ENCODE measurements at regions not wholly inside any gene's neighbourhood (a gene's known extent, or its start where the extent isn't known, plus 50 kb on each side); places are given as distances from the start of the nearest gene placed in this dataset.

DNA sequence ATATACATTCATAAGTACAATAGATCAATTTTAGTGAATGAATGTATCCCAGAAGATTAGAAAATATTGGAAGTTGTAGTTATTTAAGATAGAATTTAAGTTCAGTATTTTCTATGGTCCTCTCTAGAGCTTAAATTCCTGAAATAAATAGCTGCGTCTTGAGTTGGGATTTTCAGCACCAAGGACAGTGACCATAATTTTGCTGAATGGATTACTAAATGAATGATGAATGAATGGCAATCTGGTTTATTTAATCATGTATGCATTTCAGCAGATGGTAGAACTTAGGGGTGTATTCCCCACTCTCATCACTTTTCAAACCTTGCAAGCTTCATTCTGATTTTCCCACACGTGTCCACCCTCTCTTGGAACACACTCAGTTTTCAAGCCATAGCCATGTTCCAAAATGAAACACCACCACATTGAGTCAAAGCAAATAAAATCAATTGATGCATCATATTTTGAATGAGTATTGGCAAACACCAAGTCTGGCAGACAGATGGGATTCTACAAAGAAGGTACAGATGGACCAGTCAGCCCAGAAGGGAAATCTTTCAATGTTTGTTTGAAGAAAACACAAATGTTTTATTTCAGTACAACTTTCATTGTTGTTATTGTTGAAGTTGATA lies 362.2 kb upstream of the NXPH2 start:
- peak; percentile 83 for DNase-seq

GRCh38 chr2:139124271-139124670 lies 344.1 kb upstream of the NXPH2 start:
- DNase-seq = no peak

DNA sequence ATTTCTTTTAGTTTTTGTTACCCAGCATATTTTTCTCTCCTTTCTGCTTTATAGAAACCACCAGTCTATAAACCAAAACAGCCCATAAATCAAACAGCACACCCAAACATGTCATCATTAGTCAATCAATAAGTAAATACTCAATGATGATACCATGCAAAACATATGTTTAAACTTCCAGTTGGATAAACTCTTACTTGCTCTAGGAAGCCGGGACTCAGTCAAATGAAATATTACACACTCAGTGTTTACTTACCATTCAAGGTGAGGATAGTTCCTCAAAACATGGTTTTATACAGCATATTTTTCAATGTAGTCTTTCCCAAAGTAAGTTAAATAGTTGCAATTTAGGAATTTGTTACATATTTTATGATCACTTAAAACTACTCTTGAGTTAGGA lies 343.6 kb upstream of the NXPH2 start:
- no peak for DNase-seq

- DNase-seq = no peak
Observed at GRCh38 chr2:139122711-139123158, 342.5 kb upstream of the NXPH2 start.

GRCh38 chr2:139099721-139100120 lies 319.5 kb upstream of the NXPH2 start:
- no peak for DNase-seq

DNA sequence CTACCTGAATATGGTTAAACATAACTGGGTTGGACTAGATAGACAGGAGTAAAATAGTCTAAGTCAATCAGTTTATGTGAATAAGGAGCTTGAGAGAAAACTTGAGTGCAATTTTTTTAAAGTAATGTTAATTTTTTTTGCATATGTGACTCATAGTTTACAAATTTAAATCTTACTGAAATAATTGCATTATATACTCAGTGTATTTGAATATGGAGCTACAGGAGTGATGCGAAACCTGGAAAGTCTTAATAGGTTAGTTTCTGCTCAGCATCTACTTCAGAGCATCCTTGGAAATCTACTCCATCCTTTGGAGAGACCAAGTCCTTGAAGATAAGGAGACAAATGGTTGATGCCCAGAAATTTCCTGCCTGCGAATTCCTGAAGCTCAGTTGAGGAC lies 318.8 kb upstream of the NXPH2 start:
- DNase-seq = no peak

- peak; percentile 57 for DNase-seq
Observed at GRCh38 chr2:139083121-139083520, 302.9 kb upstream of the NXPH2 start.

- no peak for DNase-seq
Observed at GRCh38 chr2:139080244-139080643, 300.1 kb upstream of the NXPH2 start.

DNA sequence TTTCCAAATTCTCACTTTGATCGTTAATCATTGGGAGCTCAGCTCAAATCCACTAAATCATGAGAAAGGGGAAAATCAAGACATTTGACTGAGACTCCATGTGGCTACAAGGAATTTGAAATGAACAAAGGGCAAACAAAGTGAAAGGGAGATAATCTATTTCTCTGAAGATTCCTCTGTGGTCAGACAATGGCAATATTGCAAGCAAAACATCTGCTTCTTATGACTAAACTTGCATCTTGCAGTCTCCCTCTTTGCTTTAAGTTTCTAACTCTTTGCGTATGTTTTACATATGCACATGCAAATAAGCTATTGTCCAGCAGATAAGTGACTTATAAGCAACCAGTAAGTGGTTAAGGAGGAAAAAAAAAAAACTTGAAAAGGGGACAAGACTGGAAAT lies 299.1 kb upstream of the NXPH2 start:
- no peak for DNase-seq

- DNase-seq = peak; percentile 59
Observed at GRCh38 chr2:139078376-139078775, 298.2 kb upstream of the NXPH2 start.

- DNase-seq = no peak
Observed at GRCh38 chr2:139077099-139077737, 297.0 kb upstream of the NXPH2 start.

GRCh38 chr2:139067874-139068273 lies 287.7 kb upstream of the NXPH2 start:
- no peak for DNase-seq

DNA sequence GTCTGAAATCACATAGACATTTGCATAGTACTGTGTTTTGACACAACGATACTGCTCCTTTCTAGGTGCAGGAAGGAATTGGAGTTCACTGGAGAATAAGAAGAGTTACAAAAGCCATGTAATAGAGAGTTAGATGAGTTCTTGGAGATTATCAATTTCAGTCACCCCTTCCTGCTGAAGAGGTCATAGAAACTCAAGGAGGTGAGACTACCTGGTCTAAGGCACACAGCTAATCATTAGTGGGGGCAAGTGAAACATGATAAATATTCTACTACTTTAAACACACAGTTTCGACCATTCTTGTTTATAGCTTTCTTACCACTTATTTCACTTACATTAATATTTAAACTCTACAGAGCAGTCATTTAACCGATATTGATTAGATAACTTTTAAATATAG lies 286.9 kb upstream of the NXPH2 start:
- no peak for DNase-seq

DNA sequence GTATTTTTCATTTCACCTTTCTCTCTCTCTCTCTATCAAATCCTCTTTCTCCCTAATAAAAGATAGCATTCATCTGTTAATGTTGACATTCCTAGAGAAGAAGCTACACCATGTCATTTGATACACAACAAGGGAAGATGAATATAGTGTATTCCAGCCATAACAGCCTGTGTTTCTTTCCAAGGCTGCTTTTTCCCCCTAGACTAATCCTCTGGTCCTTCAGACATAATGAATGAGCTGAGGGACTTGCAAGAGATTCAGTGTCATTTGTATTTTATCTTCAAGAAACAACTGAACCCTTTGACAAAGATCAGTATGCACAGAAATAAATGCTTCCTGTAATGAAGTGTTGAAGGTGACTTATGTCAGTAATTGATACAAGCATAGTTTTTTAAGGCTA lies 284.0 kb upstream of the NXPH2 start:
- no peak for DNase-seq

DNA sequence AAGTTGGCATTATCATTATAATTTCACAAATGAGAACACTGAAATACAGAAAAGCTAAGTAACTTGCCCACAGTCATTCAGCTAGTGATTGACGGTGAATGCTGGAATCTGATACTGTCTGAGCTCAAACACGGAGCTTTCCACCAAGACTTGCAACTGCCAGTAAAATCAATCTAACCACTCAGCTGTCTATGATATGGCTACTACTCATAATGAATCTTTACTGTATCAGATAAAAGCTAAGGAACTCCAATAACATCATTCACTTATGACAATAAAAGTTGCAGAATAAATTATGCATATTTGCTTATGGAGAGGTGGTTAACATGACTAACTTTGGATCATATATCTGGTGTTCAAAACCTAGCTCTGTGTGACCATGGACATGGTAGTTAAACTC lies 279.4 kb upstream of the NXPH2 start:
- DNase-seq = no peak

GRCh38 chr2:139055202-139055601 lies 275.0 kb upstream of the NXPH2 start:
- DNase-seq = peak; percentile 47

GRCh38 chr2:139048017-139048416 lies 267.8 kb upstream of the NXPH2 start:
- no peak for DNase-seq

DNA sequence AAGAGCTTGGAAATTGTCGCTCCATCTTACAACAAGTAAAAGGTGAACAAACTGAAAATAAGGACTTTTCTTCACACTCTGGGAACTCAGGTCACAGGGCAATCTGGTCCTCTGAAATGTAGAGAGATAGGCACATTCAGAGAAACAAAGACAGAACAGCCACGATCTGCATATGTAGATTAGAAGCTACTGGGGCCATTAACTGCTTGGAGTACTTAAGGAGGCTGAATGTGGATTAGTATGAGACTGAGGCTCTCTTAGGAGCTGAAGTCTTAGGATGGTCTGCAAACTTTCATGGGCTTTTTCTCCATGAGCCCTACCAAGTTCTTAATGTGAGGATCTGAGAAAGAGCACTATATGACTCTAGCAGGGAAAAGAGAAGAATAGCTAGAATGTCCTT lies 265.3 kb upstream of the NXPH2 start:
- no peak for DNase-seq

- no peak for DNase-seq
Observed at GRCh38 chr2:139034064-139034463, 253.9 kb upstream of the NXPH2 start.

- no peak for DNase-seq
Observed at GRCh38 chr2:139033300-139033699, 253.1 kb upstream of the NXPH2 start.

- peak; percentile 18 for DNase-seq
Observed at GRCh38 chr2:139031722-139032121, 251.5 kb upstream of the NXPH2 start.

- no peak for DNase-seq
Observed at GRCh38 chr2:139020287-139020686, 240.1 kb upstream of the NXPH2 start.

DNA sequence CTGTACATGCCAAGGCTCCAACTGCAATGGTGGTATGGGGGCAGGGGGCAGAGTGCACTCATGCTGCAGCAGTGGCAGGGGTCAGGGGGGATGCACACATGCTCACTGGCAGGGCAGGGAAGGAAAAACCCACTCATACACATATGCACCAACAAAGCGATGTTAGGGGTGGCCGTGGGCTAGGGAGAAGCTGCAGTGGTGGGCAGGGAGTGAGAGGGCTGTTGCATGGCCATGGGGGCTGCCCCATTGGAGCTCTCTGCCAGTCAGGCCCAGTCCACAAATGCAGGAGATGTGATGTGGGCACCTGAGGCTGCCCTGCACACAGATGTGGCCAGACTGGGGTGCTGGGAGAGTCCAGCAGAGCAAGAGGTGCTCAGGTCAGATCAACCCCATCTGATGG lies 238.1 kb upstream of the NXPH2 start:
- no peak for DNase-seq

DNA sequence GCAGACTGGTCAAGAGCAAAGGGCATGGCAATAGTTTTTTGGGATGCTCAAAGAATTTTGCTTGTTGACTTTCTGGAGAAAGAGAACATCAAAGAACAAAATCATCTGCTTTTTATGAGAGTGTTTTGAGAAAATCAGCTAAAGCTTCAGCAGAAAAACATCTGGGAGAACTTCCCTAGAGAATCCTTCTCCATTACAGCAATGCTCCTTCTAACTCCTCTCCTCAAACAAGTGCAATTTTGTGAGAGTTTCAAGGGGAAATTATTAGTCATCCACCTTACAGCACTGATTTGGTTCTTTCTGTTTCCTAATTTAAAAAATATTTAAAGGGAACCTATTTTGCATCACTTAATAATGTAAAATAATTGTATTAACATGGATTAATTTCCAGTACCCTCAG lies 226.9 kb upstream of the NXPH2 start:
- no peak for DNase-seq
